Hematopoietic multipotent progenitor cell treated with erythropoietin and hydrocortisone succinate and interleukin-3 and kit ligand, for 6 days (in vitro differentiated cells): ENCODE measurements at regions not wholly inside any gene's neighbourhood (a gene's known extent, or its start where the extent isn't known, plus 50 kb on each side); places are given as distances from the start of the nearest gene placed in this dataset.
"Not testable (repeated sequence)": the region's sequence is repeated elsewhere in the genome, so short reads cannot be mapped to it uniquely, and the experiment has no call there.

Experiments used
- DNase-seq: peaks from one replicate; pipeline ENCODE4 v3.0.0-alpha.2; 2015

- DNase-seq = no peak
These were observed 689.0 kb upstream of the COBL start for GRCh38 chr7:52005613-52006012.

DNA sequence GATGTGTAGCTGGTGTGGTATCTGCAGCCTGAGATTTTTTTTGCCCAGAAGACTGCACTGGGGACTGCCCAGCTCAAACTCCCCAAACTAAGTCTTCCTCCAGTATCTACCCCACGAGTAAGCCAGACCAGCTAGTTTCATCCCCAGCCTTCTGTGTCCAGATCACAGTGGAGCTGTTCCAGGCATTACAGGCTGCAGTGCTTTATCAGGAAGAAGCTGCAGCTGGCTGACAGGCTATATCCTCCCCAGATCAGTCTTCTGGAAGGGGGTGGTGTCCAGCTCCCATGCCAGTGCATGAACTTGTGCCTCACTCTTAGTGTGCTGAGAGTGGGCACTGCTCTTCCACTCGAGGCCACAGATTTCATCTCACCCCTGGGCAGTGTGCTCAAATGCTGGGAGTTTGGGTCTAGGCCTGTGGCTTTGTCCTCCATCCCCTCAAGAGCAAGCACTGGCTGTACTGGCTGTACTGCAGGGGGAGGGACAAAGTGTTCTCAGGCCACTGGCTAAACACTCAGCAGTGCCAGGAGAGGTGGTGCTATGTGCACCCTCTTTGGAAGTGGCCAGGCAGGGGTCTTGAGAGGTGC lies 679.1 kb upstream of the COBL start:
- no peak for DNase-seq

- DNase-seq = no peak
These were observed 666.0 kb upstream of the COBL start for GRCh38 chr7:51982653-51983052.

- DNase-seq = no peak
These were observed 664.2 kb upstream of the COBL start for GRCh38 chr7:51980812-51981211.

DNA sequence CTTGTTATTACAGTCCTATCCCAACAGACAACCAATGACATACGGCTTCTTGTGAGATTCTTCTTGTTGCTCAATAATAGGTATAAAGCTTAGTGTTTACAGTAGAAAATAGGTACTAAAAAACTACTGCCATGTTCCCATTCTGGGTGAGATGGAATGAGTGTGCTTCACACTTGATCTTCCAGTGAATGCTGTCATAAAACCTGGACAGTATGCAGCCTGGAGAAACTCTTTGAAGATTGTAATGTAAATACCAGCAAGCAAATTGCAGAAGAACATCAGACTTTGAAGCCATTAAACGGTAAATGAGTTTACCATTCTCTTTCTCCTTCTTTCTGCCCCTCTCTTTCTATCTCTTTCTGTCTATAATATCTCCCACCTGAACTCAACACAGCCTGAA lies 663.7 kb upstream of the COBL start:
- no peak for DNase-seq

GRCh38 chr7:51977913-51978312 lies 661.3 kb upstream of the COBL start:
- DNase-seq = no peak

- DNase-seq = peak; percentile 74
These were observed 657.3 kb upstream of the COBL start for GRCh38 chr7:51973939-51974338.

DNA sequence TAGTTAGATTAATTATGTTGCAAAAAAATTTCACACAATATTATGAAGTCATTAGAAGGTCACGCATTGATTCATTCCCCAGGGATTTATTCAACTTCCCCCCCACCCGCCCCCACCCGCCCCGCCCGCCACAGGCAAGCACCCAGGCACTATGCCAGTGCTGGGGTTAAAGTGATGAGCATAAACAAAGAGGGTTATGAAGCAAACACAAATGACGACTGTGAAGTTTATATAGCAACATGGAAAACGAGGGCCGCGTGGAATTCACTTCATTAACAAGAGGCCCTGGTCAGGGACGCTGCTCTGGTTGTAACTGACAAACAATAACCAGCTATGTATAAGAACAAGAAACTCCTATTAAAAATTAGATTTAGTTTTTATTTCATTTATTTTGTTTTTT lies 656.5 kb upstream of the COBL start:
- DNase-seq = no peak

DNA sequence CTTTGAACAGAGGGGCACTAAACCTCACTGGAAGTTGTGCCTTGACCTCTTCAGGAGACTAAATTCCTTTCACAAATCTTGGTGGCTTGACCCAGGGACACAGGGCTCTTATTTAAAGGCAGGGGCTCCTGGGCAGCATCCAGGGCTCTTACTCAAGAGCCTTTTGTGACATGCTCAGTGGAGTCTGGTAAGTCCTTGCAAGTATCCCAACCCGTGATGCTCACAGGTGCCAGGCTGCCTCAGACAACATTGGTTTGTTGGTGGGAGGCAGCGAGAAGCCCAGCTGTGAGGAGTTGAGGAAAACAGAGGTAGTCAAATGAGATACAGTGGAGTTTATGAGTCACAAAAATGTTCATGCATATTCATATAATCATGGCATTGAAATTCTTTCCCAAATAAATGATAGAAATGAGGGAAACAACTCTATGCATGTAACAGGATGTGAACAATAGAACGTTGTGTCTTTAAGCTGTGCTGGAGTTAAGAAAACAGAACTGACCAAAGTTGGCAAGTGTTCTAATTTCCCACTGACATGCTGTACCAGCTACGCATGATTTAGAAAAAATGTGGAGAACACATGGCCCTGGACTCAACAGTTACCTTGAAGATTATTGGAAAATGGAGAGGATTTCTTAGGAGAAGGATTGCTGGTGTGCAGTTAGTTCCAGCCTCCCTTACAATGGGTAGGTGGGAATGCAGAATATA lies 654.5 kb upstream of the COBL start:
- DNase-seq = no peak

DNA sequence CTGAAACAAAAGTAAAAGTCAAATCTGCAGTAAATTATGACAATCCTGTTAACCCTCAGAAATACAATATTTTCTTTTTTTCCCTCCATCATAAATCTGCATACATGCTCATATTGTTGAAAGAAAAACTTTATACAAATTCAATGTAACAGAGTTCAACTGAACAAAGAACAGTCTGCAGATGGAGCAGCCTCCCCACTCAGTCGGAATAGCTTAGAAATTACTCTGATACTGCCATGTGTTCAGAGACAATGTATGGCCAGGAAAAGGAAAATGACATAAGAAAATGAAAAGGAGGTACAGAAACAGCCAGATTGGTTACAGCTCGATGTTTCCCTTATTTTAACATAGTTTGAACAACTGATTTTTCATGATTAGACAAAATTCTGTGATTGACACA lies 651.9 kb upstream of the COBL start:
- no peak for DNase-seq

- DNase-seq = no peak
These were observed 648.8 kb upstream of the COBL start for GRCh38 chr7:51965454-51965853.

GRCh38 chr7:51961804-51962203 lies 645.2 kb upstream of the COBL start:
- no peak for DNase-seq

DNA sequence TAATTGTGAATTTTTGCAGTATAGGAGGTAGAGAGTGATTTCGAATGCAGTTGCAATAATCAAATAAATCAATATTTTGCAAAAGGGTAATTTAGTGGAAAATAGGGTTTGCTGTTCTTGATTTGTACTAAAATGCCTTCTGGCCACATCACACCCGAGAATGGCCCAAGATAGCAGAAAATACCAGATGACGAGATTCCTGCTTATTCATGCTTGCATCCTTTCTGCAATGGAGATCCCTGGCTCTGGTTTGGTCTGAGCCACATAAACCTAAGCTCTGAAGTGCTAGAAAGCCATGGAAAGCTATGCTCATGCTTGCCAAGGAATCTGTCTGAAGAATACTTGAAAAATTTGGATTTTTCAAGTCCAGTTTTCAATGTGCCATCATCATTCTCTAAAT lies 634.2 kb upstream of the COBL start:
- no peak for DNase-seq

- DNase-seq = no peak
These were observed 633.4 kb upstream of the COBL start for GRCh38 chr7:51949726-51950644.

DNA sequence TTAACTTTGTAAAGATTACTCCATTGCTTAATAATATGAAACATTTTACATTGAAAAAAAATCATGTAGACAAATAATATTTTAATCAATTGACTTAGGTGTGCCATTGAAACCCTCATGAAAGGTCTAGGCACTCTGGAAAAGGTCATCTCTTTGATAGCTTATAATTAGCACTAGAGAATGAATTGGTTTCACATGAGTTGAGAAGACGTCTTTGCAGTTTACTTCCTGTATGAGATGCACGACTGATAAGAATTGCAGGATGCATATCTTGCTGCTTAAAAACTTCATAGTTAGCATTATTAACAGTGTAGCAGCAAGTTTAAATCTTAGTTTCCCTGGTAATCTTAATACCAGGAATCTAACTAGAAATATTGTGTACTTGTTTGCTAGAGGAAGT lies 614.2 kb upstream of the COBL start:
- DNase-seq = no peak

DNA sequence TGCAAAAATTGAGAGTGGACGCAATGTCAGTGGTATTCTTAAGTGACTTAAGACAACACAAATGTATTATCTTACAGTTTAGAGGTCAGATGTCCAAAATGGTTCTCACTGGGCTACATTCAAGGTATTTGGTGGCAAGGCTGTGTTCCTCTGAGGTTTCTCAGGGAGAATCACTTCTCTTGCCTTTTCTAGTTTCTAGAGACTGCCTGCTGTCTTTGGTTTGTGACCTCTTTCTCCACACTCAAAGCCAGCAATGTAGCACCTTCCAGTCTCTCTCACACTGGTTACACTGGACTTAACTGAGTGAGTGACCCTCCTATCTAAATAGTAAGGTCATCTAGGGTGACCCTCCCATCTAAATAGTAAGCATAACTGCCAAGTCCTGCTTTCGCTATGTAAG lies 613.2 kb upstream of the COBL start:
- no peak for DNase-seq

DNA sequence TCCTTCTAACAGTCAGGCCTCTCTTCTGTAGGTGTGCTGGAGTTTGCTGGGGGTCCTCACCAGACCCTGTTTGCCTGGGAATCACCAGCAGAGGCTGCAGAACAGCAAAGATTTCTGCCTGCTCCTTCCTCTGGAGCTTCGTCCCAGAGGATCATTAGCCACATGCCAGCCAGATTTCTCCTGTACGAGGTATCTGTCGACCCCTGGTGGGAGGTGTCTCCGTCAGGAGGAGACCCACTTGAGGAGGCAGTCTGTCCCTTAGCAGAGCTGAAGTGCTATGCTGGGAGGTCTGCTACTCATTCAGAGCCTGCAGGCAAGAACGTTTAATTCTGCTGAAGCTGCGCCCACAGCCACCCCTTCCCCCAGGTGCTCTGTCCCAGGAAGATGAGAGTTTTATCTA lies 611.1 kb upstream of the COBL start:
- DNase-seq = no peak

DNA sequence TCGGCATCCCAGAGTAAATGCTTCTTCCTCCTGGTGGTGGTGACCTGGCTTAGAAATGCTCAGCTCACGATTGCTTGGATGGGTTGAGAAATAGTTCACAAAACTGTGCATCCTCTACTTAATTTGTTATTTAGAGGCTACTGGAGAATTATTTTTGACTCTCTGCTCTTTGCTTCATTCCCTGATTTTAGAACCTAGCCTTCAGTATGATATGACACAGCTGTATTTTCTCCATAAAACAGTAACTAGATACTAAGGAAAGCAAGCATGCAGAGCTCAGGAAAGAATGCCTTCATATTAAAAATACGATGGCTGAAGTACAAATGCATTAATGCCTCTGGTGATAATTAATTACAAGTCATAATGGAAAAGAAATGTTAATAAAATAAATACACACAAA lies 602.0 kb upstream of the COBL start:
- DNase-seq = no peak

GRCh38 chr7:51901489-51901840 lies 584.9 kb upstream of the COBL start:
- no peak for DNase-seq

DNA sequence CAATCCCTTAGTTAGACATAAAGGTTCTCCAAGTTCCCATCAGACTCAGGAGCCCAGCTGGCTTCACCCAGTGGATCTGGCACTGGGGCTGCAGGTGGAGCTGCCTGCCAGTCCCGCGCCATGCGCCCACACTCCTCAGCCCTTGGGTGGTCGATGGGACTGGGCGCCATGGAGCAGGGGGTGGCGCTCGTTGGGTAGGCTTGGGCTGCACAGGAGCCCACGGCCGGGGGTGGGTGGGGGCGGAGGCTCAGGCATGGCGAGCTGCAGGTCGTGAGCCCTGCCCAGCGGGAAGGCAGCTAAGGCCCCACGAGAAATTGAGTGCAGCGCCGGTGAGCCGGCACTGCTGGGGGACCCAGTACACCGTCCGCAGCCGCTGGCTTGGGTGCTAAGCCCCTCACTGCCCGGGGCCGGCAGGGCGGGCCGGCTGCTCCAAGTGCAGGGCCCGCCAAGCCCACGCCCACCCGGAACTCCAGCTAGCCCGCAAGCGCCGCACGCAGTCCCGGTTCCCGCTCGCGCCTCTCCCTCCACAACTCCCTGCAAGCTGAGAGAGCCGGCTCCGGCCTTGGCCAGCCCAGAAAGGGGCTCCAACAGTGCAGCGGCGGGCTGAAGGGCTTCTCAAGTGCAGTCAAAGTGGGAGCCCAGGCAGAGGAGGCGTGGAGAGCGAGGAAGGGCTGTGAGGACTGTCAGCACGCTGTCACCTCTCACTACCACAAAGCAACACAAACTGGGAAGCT lies 584.3 kb upstream of the COBL start:
- DNase-seq = not testable (repeated sequence)

DNA sequence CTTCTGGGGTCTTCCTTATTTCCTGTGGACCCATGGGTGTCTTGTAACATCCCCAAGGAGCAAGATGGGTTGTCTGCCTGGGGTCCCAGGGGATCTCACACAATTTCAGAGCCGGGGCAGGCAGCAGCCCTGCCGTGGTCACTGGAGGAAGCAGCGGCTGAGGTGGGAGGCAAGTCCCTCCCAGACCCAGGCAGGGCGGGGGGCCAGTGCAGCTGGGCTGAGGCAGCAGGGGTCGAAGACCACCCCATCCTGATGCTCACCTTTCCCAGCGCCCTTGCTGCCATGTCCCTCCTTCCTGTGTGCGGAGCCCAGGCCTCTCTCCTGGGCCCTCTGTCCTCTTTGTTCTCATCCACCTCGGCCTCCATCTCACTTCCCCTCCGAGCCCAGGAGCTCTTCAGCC lies 583.0 kb upstream of the COBL start:
- no peak for DNase-seq

DNA sequence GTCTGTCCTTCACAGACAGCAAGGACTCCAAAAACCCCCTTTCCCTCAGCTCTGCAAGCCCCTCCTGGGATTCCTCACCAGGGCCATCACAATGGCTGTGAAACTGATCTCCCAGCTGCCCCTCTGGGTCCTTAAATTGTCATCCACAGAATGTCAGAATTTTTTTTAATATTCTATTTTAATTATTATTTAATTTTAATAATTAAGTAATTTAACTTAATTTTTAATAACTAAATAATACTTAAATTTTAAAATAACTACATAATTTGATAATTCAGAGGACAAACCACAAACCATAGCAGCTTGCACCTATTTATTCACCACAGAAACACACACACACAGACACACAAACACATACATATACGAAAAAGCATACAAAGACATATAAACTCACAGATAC lies 565.8 kb upstream of the COBL start:
- DNase-seq = no peak

DNA sequence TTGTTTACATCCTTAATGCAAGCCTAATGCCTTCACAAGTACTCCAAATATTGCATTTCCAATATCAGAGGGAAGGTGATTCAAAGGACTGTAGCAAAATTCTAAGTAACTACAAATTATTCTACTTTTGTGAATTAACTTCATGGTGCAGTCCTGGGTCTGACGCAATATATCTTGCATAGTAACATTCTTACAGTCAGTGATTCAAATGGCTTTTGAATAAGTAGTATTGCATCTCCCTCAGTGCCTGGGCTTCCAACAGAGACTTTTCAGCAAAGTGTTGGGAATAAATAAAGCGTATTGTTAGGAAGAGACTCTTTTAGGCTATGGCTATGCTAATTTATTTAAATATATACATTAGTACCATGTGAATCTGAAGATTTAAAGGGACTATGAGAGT lies 564.7 kb upstream of the COBL start:
- DNase-seq = no peak

DNA sequence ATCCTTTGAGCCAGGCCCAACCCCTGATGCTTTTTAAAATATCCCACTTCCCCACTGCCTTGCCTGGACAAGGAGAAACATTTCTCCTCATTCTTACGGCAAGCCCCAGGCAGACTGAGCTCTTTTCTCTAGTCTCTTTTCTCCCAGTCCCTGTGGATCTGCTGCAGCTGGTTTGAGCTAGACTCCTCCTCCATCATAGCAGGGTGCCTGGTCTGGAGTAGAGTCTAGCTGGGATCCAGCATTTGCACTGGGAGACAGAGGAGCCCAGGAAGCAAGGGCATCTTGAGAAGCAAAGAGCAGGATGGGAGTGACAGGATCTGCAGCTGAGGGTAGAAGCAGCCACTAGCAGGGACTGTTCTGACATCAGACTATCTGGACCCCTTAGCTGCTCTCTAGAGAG lies 562.3 kb upstream of the COBL start:
- no peak for DNase-seq
